ACC112 (cell line): ENCODE measurements at regions not wholly inside any gene's neighbourhood (a gene's known extent, or its start where the extent isn't known, plus 50 kb on each side); places are given as distances from the start of the nearest gene placed in this dataset.

Source experiments
- H2AFZ ChIP-seq: fragments of 200-600 bp; sonication (generic); one replicate; pipeline ENCODE4 v1.6.0; 2017; ENCODE audit warnings: antibody characterized with exemption, low read length; ENCODE audit not compliant: unreplicated experiment
- H3K27ac ChIP-seq: fragments of 200-600 bp; sonication (generic); 2 replicates; pipeline ENCODE4 v1.5.1; 2014; ENCODE audit warnings: low read depth, mild to moderate bottlenecking, antibody characterized with exemption, low read length, moderate library complexity
- H3K27me3 ChIP-seq: fragments of 200-600 bp; sonication (generic); 2 replicates; pipeline ENCODE4 v1.6.1; 2014; ENCODE audit warnings: mild to moderate bottlenecking, antibody characterized with exemption, low read length, moderate library complexity, mixed read lengths; ENCODE audit not compliant: insufficient read depth
- H3K36me3 ChIP-seq: fragments of 200-600 bp; sonication (generic); 2 replicates; pipeline ENCODE4 v1.6.1; 2016; ENCODE audit warnings: mild to moderate bottlenecking, antibody characterized with exemption, low read length, moderate library complexity, mixed read lengths; ENCODE audit not compliant: insufficient read depth
- H3K4me1 ChIP-seq: fragments of 200-600 bp; sonication (generic); one replicate; pipeline ENCODE4 v1.6.1; 2016; ENCODE audit warnings: low read length, mixed read lengths; ENCODE audit not compliant: insufficient read depth, unreplicated experiment, control insufficient read depth
- H3K4me3 ChIP-seq: fragments of 200-600 bp; sonication (generic); 2 replicates; pipeline ENCODE4 v1.5.1; 2014; ENCODE audit warnings: mild to moderate bottlenecking, low read depth, low read length
- H3K79me2 ChIP-seq: fragments of 200-600 bp; sonication (generic); one replicate; pipeline ENCODE4 v1.6.0; 2016; ENCODE audit warnings: low read length; ENCODE audit not compliant: control insufficient read depth, unreplicated experiment, insufficient read depth

- H3K36me3 ChIP-seq = no peaks in the 10 kb centered on the region
- no peak overlapping the region for H3K27ac ChIP-seq
- H3K4me3 ChIP-seq = no peak overlapping the region
- no peaks in the 10 kb centered on the region for H3K79me2 ChIP-seq
- H3K4me1 ChIP-seq = no peaks in the 10 kb centered on the region
- H3K27me3 ChIP-seq = no peaks in the 10 kb centered on the region
- no peak overlapping the region for H2AFZ ChIP-seq
Observed at GRCh38 chr5:107792940-107793339, 122.2 kb upstream of the EFNA5 start.

GRCh38 chr5:107790671-107791070 is 119.9 kb upstream of the EFNA5 start:
- Histone ChIP-seq H3K4me1 (no peaks in the 10 kb centered on the region), H3K4me3 (no peak overlapping the region), H3K27ac (no peak overlapping the region), H3K36me3 (no peaks in the 10 kb centered on the region), H2AFZ (no peak overlapping the region), H3K79me2 (no peaks in the 10 kb centered on the region), H3K27me3 (no peaks in the 10 kb centered on the region)

GRCh38 chr5:107786424-107786823 is 115.7 kb upstream of the EFNA5 start:
- Histone ChIP-seq H3K4me3 (no peak overlapping the region), H3K4me1 (no peaks in the 10 kb centered on the region), H3K27me3 (no peaks in the 10 kb centered on the region), H3K79me2 (no peaks in the 10 kb centered on the region), H3K36me3 (no peaks in the 10 kb centered on the region), H3K27ac (no peak overlapping the region), H2AFZ (no peak overlapping the region)

- no peak overlapping the region for H3K27ac ChIP-seq
- no peaks in the 10 kb centered on the region for H3K36me3 ChIP-seq
- no peaks in the 10 kb centered on the region for H3K4me1 ChIP-seq
- no peaks in the 10 kb centered on the region for H3K79me2 ChIP-seq
- H3K4me3 ChIP-seq = no peak overlapping the region
- H2AFZ ChIP-seq = no peak overlapping the region
- H3K27me3 ChIP-seq = no peaks in the 10 kb centered on the region
Observed at GRCh38 chr5:107783551-107783950, 112.8 kb upstream of the EFNA5 start.

- H2AFZ ChIP-seq = no peak overlapping the region
- no peak overlapping the region for H3K27ac ChIP-seq
- H3K27me3 ChIP-seq = no peaks in the 10 kb centered on the region
- no peaks in the 10 kb centered on the region for H3K4me1 ChIP-seq
- H3K79me2 ChIP-seq = no peaks in the 10 kb centered on the region
- no peak overlapping the region for H3K4me3 ChIP-seq
- no peaks in the 10 kb centered on the region for H3K36me3 ChIP-seq
Observed at GRCh38 chr5:107782561-107783169, 111.9 kb upstream of the EFNA5 start.

- Histone ChIP-seq H3K27ac (no peak overlapping the region), H3K27me3 (no peaks in the 10 kb centered on the region), H2AFZ (no peak overlapping the region), H3K4me3 (no peak overlapping the region), H3K4me1 (no peaks in the 10 kb centered on the region), H3K79me2 (no peaks in the 10 kb centered on the region), H3K36me3 (no peaks in the 10 kb centered on the region)
Observed at GRCh38 chr5:107781451-107781850, 110.7 kb upstream of the EFNA5 start.

- Histone ChIP-seq H3K36me3 (no peaks in the 10 kb centered on the region), H3K4me3 (no peak overlapping the region), H3K79me2 (no peaks in the 10 kb centered on the region), H3K27ac (no peak overlapping the region), H2AFZ (no peak overlapping the region), H3K27me3 (no peaks in the 10 kb centered on the region), H3K4me1 (no peaks in the 10 kb centered on the region)
Observed at GRCh38 chr5:107779437-107779836, 108.7 kb upstream of the EFNA5 start.

GRCh38 chr5:107778647-107779046 is 107.9 kb upstream of the EFNA5 start:
- no peak overlapping the region for H2AFZ ChIP-seq
- no peak overlapping the region for H3K4me3 ChIP-seq
- H3K27ac ChIP-seq = no peak overlapping the region
- H3K4me1 ChIP-seq = no peaks in the 10 kb centered on the region
- H3K79me2 ChIP-seq = no peaks in the 10 kb centered on the region
- no peaks in the 10 kb centered on the region for H3K27me3 ChIP-seq
- no peaks in the 10 kb centered on the region for H3K36me3 ChIP-seq

- Histone ChIP-seq H3K4me1 (no peaks in the 10 kb centered on the region), H3K27me3 (no peaks in the 10 kb centered on the region), H2AFZ (no peak overlapping the region), H3K79me2 (no peaks in the 10 kb centered on the region), H3K27ac (no peak overlapping the region), H3K4me3 (no peak overlapping the region), H3K36me3 (no peaks in the 10 kb centered on the region)
Observed at GRCh38 chr5:107776922-107777740, 106.4 kb upstream of the EFNA5 start.

GRCh38 chr5:107776506-107776905 is 105.8 kb upstream of the EFNA5 start:
- H3K4me1 ChIP-seq = no peaks in the 10 kb centered on the region
- no peak overlapping the region for H3K27ac ChIP-seq
- H3K27me3 ChIP-seq = 0 out of 2 replicates have a peak, but pooled peaks cover 6% of the 10 kb centered on the region
- no peak overlapping the region for H2AFZ ChIP-seq
- H3K36me3 ChIP-seq = no peaks in the 10 kb centered on the region
- no peaks in the 10 kb centered on the region for H3K79me2 ChIP-seq
- no peak overlapping the region for H3K4me3 ChIP-seq

GRCh38 chr5:107774316-107774715 is 103.6 kb upstream of the EFNA5 start:
- H3K4me3 ChIP-seq = no peak overlapping the region
- H3K27me3 ChIP-seq = 0 out of 2 replicates have a peak, but pooled peaks cover 6% of the 10 kb centered on the region
- no peaks in the 10 kb centered on the region for H3K4me1 ChIP-seq
- no peaks in the 10 kb centered on the region for H3K36me3 ChIP-seq
- no peaks in the 10 kb centered on the region for H3K79me2 ChIP-seq
- H3K27ac ChIP-seq = no peak overlapping the region
- no peak overlapping the region for H2AFZ ChIP-seq
